Fibroblast of the aortic adventitia (primary cell): ENCODE measurements at regions not wholly inside any gene's neighbourhood (a gene's known extent, or its start where the extent isn't known, plus 50 kb on each side); places are given as distances from the start of the nearest gene placed in this dataset.
A peak's percentile ranks its signal among the peaks of the same experiment; 100 is the strongest.
"Not testable (repeated sequence)": the region's sequence is repeated elsewhere in the genome, so short reads cannot be mapped to it uniquely, and the experiment has no call there.

Experiments used
- DNase-seq: peaks from one replicate; pipeline ENCODE4 v3.0.0-alpha.2; 2010; ENCODE audit warnings: low read depth
- H3K4me3 ChIP-seq: 2 replicates; pipeline ENCODE4 v1.5.1; 2011; ENCODE audit warnings: low read depth, mild to moderate bottlenecking, control low read depth, low read length, moderate library complexity
- CTCF ChIP-seq: IDR thresholded peaks from 2 replicates; pipeline ENCODE4 v1.5.1; 2011; ENCODE audit warnings: mild to moderate bottlenecking, low read length, control low read depth, inconsistent platforms; ENCODE audit not compliant: insufficient read depth

- no peak for DNase-seq
- TF ChIP-seq CTCF, result no peak
Measured at GRCh38 chr3:178218231-178218630, 318.0 kb upstream of the KCNMB2 start.

GRCh38 chr3:178219661-178220060 lies 316.6 kb upstream of the KCNMB2 start:
- not testable (repeated sequence) for H3K4me3 ChIP-seq, DNase-seq

More at GRCh38 chr3:178218231-178218630, 318.0 kb upstream of the KCNMB2 start:
- H3K4me3 ChIP-seq, result no peak overlapping the region

GRCh38 chr3:178223876-178224275 lies 312.4 kb upstream of the KCNMB2 start:
- H3K4me3 ChIP-seq, result no peak overlapping the region
- TF ChIP-seq CTCF, result no peak
- DNase-seq, result no peak

GRCh38 chr3:178226094-178226493 lies 310.1 kb upstream of the KCNMB2 start:
- no peak for DNase-seq
- TF ChIP-seq CTCF, result no peak
- no peak overlapping the region for H3K4me3 ChIP-seq

GRCh38 chr3:178231645-178232044 lies 304.6 kb upstream of the KCNMB2 start:
- no peak for TF ChIP-seq CTCF
- DNase-seq, result peak; percentile 17

GRCh38 chr3:178233371-178234071 lies 302.7 kb upstream of the KCNMB2 start:
- no peak for TF ChIP-seq CTCF
- no peak for DNase-seq
- no peak overlapping the region for H3K4me3 ChIP-seq

More at GRCh38 chr3:178231645-178232044, 304.6 kb upstream of the KCNMB2 start:
- H3K4me3 ChIP-seq, result no peak overlapping the region

GRCh38 chr3:178236555-178237277 lies 299.5 kb upstream of the KCNMB2 start:
- H3K4me3 ChIP-seq, result no peak overlapping the region
- TF ChIP-seq CTCF, result no peak
- peak; percentile 51 for DNase-seq
